GM12878 (cell line): ENCODE measurements at regions not wholly inside any gene's neighbourhood (a gene's known extent, or its start where the extent isn't known, plus 50 kb on each side); places are given as distances from the start of the nearest gene placed in this dataset.

Source experiments
- ATAC-seq: fragments of 200-7000 bp; cut with Tn5 transposase; 3 replicates; pipeline ENCODE4 v1.9.1; 2020; ENCODE audit warnings: mild to moderate bottlenecking, moderate library complexity
- BruUV-seq: library from RNA; stranded (reverse); fragments of 400-500 nt; replicated peaks from 2 replicates; lab custom pipeline; 2021; lab: Mats Ljungman, UMichigan
- CTCF ChIA-PET: fragments of 300-600 bp; sonication (Branson Sonifier 250); formaldehyde crosslinking; extraction: SDS; loops from one replicate; lab custom pipeline; 2021; ENCODE audit warnings: inconsistent platforms; lab: Yijun Ruan, JAX
- POLR2A ChIA-PET: fragments of 350-600 bp; formaldehyde crosslinking; extraction: SDS; loops from one replicate; lab custom pipeline; 2021; ENCODE audit warnings: inconsistent platforms; lab: Charles Lee
- RAD21 ChIA-PET: fragments of 300-600 bp; sonication (Branson Sonifier 250); formaldehyde crosslinking; loops from one replicate; lab custom pipeline; 2023; ENCODE audit warnings: antibody characterized with exemption; ENCODE audit not compliant: unreplicated experiment; lab: Charles Lee
- SMC1A ChIA-PET: fragments of 300-600 bp; sonication (Branson Sonifier 250); formaldehyde crosslinking; loops from one replicate; lab custom pipeline; 2023; ENCODE audit not compliant: unreplicated experiment, uncharacterized antibody; lab: Charles Lee
- DNase-seq: peaks from one replicate; pipeline ENCODE4 v3.0.0-alpha.2; 2011; ENCODE audit warnings: low read depth, low spot score
- FAIRE-seq: peaks from 3 replicates; lab custom pipeline; 2011; peaks lifted over from hg19 to GRCh38; lab: Jason Lieb, UNC
- H2AFZ ChIP-seq: 2 replicates; pipeline ENCODE4 v1.6.0; 2011; ENCODE audit warnings: low read depth, low read length, control low read depth; ENCODE audit not compliant: control insufficient read depth
- H3K27ac ChIP-seq: 2 replicates; pipeline ENCODE4 v1.5.1; 2011; ENCODE audit warnings: control low read depth; ENCODE audit not compliant: control insufficient read depth, insufficient read depth
- H3K27me3 ChIP-seq, 2 experiments: replicated peaks in 1 of 2; 2 replicates each; pipeline versions ENCODE4 v1.6.0 to v1.6.1; 2011; ENCODE audit warnings: low read length in 1 of 2; ENCODE audit not compliant: control insufficient read depth in 2 of 2, insufficient read depth in 2 of 2
- H3K36me3 ChIP-seq, 2 experiments: 2 replicates each; pipeline ENCODE4 v1.5.1; 2011; ENCODE audit warnings: low read length in 1 of 2; ENCODE audit not compliant: control insufficient read depth in 2 of 2, insufficient read depth in 2 of 2
- H3K4me1 ChIP-seq: 2 replicates; pipeline ENCODE4 v1.6.1; 2011; ENCODE audit warnings: mild to moderate bottlenecking, low read length, moderate library complexity, mixed read lengths; ENCODE audit not compliant: control insufficient read depth, insufficient read depth
- H3K4me2 ChIP-seq: 2 replicates; pipeline ENCODE4 v1.6.0; 2011; ENCODE audit warnings: control low read depth; ENCODE audit not compliant: control insufficient read depth, insufficient read depth
- H3K4me3 ChIP-seq: fragments of 200-600 bp; sonication (generic); 2 replicates; pipeline ENCODE4 v1.5.1; 2016
- H3K79me2 ChIP-seq: 2 replicates; pipeline ENCODE4 v1.6.0; 2011; ENCODE audit warnings: low read length; ENCODE audit not compliant: control insufficient read depth, insufficient read depth
- H3K9ac ChIP-seq: 2 replicates; pipeline ENCODE4 v1.8.0; 2011; ENCODE audit warnings: low read length, control low read depth, mixed read lengths; ENCODE audit not compliant: control insufficient read depth, insufficient read depth
- H3K9me3 ChIP-seq: replicated peaks from 3 replicates; pipeline ENCODE4 v1.5.1; 2011; ENCODE audit warnings: mild to moderate bottlenecking, low read length; ENCODE audit not compliant: control insufficient read depth, insufficient read depth
- H4K20me1 ChIP-seq: 2 replicates; pipeline ENCODE4 v1.6.0; 2011; ENCODE audit not compliant: control insufficient read depth, insufficient read depth
- BHLHE40 ChIP-seq, 2 experiments: fragments of 450-650 bp in 1 of 2; IDR thresholded peaks; 2 replicates each; pipeline ENCODE4 v1.6.1; 2011 to 2017; ENCODE audit warnings: low read depth in 2 of 2, borderline replicate concordance in 1 of 2, improper control_type of control experiment in 1 of 2, low read length in 1 of 2, mild to moderate bottlenecking in 1 of 2
- BRCA1 ChIP-seq: IDR thresholded peaks from 2 replicates; pipeline ENCODE4 v1.6.1; 2011; ENCODE audit warnings: low read depth, low read length, improper control_type of control experiment
- EED ChIP-seq: sonication (generic); IDR thresholded peaks from 2 replicates; pipeline ENCODE4 v1.6.1; 2016; ENCODE audit warnings: antibody characterized with exemption, low read depth
- ESRRA ChIP-seq: IDR thresholded peaks from 2 replicates; pipeline ENCODE4 v1.6.1; 2012; ENCODE audit warnings: mild to moderate bottlenecking, low read length, improper control_type of control experiment
- EZH2 ChIP-seq: IDR thresholded peaks from 2 replicates; pipeline ENCODE4 v1.6.1; 2012; ENCODE audit warnings: low read depth, mild to moderate bottlenecking, control low read depth, inconsistent platforms, low read length, borderline replicate concordance; ENCODE audit not compliant: control insufficient read depth
- IKZF1 ChIP-seq: fragments of 450-650 bp; conservative IDR thresholded peaks from 2 replicates; pipeline ENCODE4 v1.6.1; 2017; ENCODE audit warnings: antibody characterized with exemption, mild to moderate bottlenecking
- IKZF2 ChIP-seq, 2 experiments: fragments of 450-650 bp; IDR thresholded peaks; 2 replicates each; pipeline ENCODE4 v1.6.1; 2017; ENCODE audit warnings: mild to moderate bottlenecking in 2 of 2, moderate library complexity in 2 of 2
- JUND ChIP-seq: IDR thresholded peaks from 2 replicates; pipeline ENCODE4 v1.6.1; 2012; ENCODE audit warnings: low read depth, mild to moderate bottlenecking, low read length, improper control_type of control experiment, moderate library complexity
- LARP7 ChIP-seq: fragments of 450-650 bp; IDR thresholded peaks from 2 replicates; pipeline ENCODE4 v1.6.1; 2017; ENCODE audit warnings: mild to moderate bottlenecking
- NRF1 ChIP-seq: conservative IDR thresholded peaks from 2 replicates; pipeline ENCODE4 v1.6.1; 2011; ENCODE audit warnings: mild to moderate bottlenecking, low read depth, low read length, improper control_type of control experiment
- PAX8 ChIP-seq: fragments of 450-650 bp; IDR thresholded peaks from 2 replicates; pipeline ENCODE4 v1.6.1; 2017; ENCODE audit warnings: mild to moderate bottlenecking, moderate library complexity
- RFX5 ChIP-seq: IDR thresholded peaks from 2 replicates; pipeline ENCODE4 v1.6.1; 2011; ENCODE audit warnings: low read depth, low read length, improper control_type of control experiment
- SMC3 ChIP-seq: IDR thresholded peaks from 2 replicates; pipeline ENCODE4 v1.6.1; 2011; ENCODE audit warnings: low read length, improper control_type of control experiment, borderline replicate concordance
- SP1 ChIP-seq: IDR thresholded peaks from one replicate; pipeline ENCODE4 v1.6.1; 2011; ENCODE audit warnings: low read depth, low read length
- STAT1 ChIP-seq: fragments of 450-650 bp; conservative IDR thresholded peaks from 2 replicates; pipeline ENCODE4 v1.6.1; 2014; ENCODE audit warnings: antibody characterized with exemption, mild to moderate bottlenecking
- STAT3 ChIP-seq: IDR thresholded peaks from 2 replicates; pipeline ENCODE4 v1.6.1; 2011; ENCODE audit warnings: low read depth, low read length, improper control_type of control experiment
- SUPT20H ChIP-seq: IDR thresholded peaks from 2 replicates; pipeline ENCODE4 v1.6.1; 2011; ENCODE audit warnings: low read depth, mild to moderate bottlenecking, low read length, moderate library complexity, borderline replicate concordance; ENCODE audit not compliant: control insufficient read depth
- ZNF207 ChIP-seq: fragments of 450-650 bp; IDR thresholded peaks from 2 replicates; pipeline ENCODE4 v1.6.1; 2014; ENCODE audit warnings: antibody characterized with exemption, mild to moderate bottlenecking, borderline replicate concordance
- ZNF217 ChIP-seq: fragments of 450-650 bp; IDR thresholded peaks from 2 replicates; pipeline ENCODE4 v1.6.1; 2017; ENCODE audit warnings: antibody characterized with exemption, mild to moderate bottlenecking
- ZNF24 ChIP-seq: fragments of 450-650 bp; IDR thresholded peaks from 2 replicates; pipeline ENCODE4 v1.6.1; 2017; ENCODE audit warnings: antibody characterized with exemption, mild to moderate bottlenecking
- WGBS: methylation state at CpG from one replicate; pipeline ENCODE4 v1.1.6; 2016; ENCODE audit warnings: low lambda C conversion rate; ENCODE audit not compliant: insufficient replicate concordance, insufficient coverage; ENCODE audit errors: missing lambda C conversion rate; 5-methylcytosine and 5-hydroxymethylcytosine counted together
- in situ Hi-C: fragments of 300-500 bp; cut with MboI; formaldehyde crosslinking; loops from 9 replicates; pipeline ENCODE4 v1.14.3; 2018; ENCODE audit warnings: mixed read lengths
- intact Hi-C: fragments of 100-400 bp; cut with micrococcal nuclease; formaldehyde crosslinking; loops from one replicate; pipeline ENCODE4 v1.14.2; 2022; ENCODE audit not compliant: unreplicated experiment
- TF ChIP-seq, protein P1 (sequence below): fragments of 450-650 bp; IDR thresholded peaks from 2 replicates; pipeline ENCODE4 v1.6.1; 2017; ENCODE audit warnings: low read depth, mild to moderate bottlenecking, moderate library complexity

GRCh38 chr18:1435487-1435886 is 530.8 kb downstream of the ADCYAP1 start:
- Histone ChIP-seq H3K4me2 (no peak overlapping the region), H3K9me3 (no peaks in the 10 kb centered on the region), H3K27ac (no peak overlapping the region), H3K27me3 (no peaks in the 10 kb centered on the region), H2AFZ (no peak overlapping the region), H4K20me1 (no peaks in the 10 kb centered on the region), H3K9ac (no peak overlapping the region), H3K36me3 (no peaks in the 10 kb centered on the region), H3K4me1 (no peaks in the 10 kb centered on the region), H3K4me3 (no peak overlapping the region), H3K79me2 (no peaks in the 10 kb centered on the region)
- ChIA-PET POLR2A (interaction anchor here (0.6 kb wide), 1 partner anchor 125 kb away, joined by 3 read pairs; no protein-coding TSS in a partner anchor), RAD21 (no interaction called here), SMC1A (no interaction called here), CTCF (no interaction called here)
- 38% methylated on average over 2 of the region's 2 CpGs for WGBS
- ATAC-seq, result no peak
- in situ Hi-C loops (no loop called here), intact Hi-C loops (no loop called here)
- no TSS peak for BruUV-seq
- no peak for FAIRE-seq
- TF ChIP-seq EZH2 (no peak), ZNF24 (no peak), IKZF1 (no peak), RFX5 (no peak), JUND (no peak)
- no peak for DNase-seq

GRCh38 chr18:1436199-1436598 is 531.5 kb downstream of the ADCYAP1 start:
- intact Hi-C loops, result no loop called here
- ChIA-PET CTCF (no interaction called here), SMC1A (no interaction called here), POLR2A (no interaction called here), RAD21 (no interaction called here)
- no peak for FAIRE-seq
- in situ Hi-C loops, result no loop called here
- no peak for ATAC-seq
- no peak overlapping the region for H2AFZ ChIP-seq
- DNase-seq, result no peak
- H3K27me3 ChIP-seq, result no peaks in the 10 kb centered on the region
- WGBS, result 32% methylated on average over 5 of the region's 5 CpGs
- H3K36me3 ChIP-seq, result no peaks in the 10 kb centered on the region
- no peak overlapping the region for H3K27ac ChIP-seq
- no peak overlapping the region for H3K4me2 ChIP-seq
- H3K9ac ChIP-seq, result no peak overlapping the region
- no TSS peak for BruUV-seq
- no peaks in the 10 kb centered on the region for H3K9me3 ChIP-seq
- no peaks in the 10 kb centered on the region for H3K4me1 ChIP-seq
- TF ChIP-seq, protein P1, sequence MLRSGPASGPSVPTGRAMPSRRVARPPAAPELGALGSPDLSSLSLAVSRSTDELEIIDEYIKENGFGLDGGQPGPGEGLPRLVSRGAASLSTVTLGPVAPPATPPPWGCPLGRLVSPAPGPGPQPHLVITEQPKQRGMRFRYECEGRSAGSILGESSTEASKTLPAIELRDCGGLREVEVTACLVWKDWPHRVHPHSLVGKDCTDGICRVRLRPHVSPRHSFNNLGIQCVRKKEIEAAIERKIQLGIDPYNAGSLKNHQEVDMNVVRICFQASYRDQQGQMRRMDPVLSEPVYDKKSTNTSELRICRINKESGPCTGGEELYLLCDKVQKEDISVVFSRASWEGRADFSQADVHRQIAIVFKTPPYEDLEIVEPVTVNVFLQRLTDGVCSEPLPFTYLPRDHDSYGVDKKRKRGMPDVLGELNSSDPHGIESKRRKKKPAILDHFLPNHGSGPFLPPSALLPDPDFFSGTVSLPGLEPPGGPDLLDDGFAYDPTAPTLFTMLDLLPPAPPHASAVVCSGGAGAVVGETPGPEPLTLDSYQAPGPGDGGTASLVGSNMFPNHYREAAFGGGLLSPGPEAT, result no peak
- TF ChIP-seq ESRRA (no peak), ZNF207 (no peak), IKZF2 (IDR thresholded peaks at IDR 0.05) (no peak), NRF1 (no peak), BHLHE40 (IDR thresholded peaks at IDR 0.05; ENCODE audit: borderline replicate concordance in 1 of 2, low read depth in 2 of 2, low read length in 1 of 2) (no peak), EED (no peak), SP1 (no peak), LARP7 (no peak), ZNF217 (no peak), SMC3 (no peak), BRCA1 (no peak), STAT1 (no peak), PAX8 (no peak), STAT3 (no peak), SUPT20H (no peak)
- H3K79me2 ChIP-seq, result no peaks in the 10 kb centered on the region
- no peak overlapping the region for H3K4me3 ChIP-seq
- no peaks in the 10 kb centered on the region for H4K20me1 ChIP-seq
